ENCODE measurements at regions not wholly inside any gene's neighbourhood (a gene's known extent, or its start where the extent isn't known, plus 50 kb on each side); places are given as distances from the start of the nearest gene placed in this dataset.

- no peaks in the 10 kb centered on the region for H3K27me3 ChIP-seq
- no peak for ATAC-seq
- H3K4me1 ChIP-seq = no peaks in the 10 kb centered on the region
- H3K4me3 ChIP-seq = no peak overlapping the region
- FAIRE-seq = no peak
- no peaks in the 10 kb centered on the region for H3K9me3 ChIP-seq
- TF ChIP-seq, protein P1, sequence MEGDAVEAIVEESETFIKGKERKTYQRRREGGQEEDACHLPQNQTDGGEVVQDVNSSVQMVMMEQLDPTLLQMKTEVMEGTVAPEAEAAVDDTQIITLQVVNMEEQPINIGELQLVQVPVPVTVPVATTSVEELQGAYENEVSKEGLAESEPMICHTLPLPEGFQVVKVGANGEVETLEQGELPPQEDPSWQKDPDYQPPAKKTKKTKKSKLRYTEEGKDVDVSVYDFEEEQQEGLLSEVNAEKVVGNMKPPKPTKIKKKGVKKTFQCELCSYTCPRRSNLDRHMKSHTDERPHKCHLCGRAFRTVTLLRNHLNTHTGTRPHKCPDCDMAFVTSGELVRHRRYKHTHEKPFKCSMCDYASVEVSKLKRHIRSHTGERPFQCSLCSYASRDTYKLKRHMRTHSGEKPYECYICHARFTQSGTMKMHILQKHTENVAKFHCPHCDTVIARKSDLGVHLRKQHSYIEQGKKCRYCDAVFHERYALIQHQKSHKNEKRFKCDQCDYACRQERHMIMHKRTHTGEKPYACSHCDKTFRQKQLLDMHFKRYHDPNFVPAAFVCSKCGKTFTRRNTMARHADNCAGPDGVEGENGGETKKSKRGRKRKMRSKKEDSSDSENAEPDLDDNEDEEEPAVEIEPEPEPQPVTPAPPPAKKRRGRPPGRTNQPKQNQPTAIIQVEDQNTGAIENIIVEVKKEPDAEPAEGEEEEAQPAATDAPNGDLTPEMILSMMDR (IDR thresholded peaks at IDR 0.05) = no peak
- 75 to 79% methylated on average over 4 of the region's 4 CpGs for WGBS, 2 donors
- no peak overlapping the region for H3K27ac ChIP-seq
- H3K36me3 ChIP-seq = no peaks in the 10 kb centered on the region
- intact Hi-C loops (cut with DNase I) = no loop called here
- DNase-seq = no peak
Observed at GRCh38 chr9:2354216-2354615, 267.4 kb upstream of the VLDLR start.

- FAIRE-seq = no peak
- DNase-seq = no peak
- Histone ChIP-seq H3K4me1 (no peaks in the 10 kb centered on the region), H3K9me3 (no peaks in the 10 kb centered on the region), H3K4me3 (no peak overlapping the region), H3K27ac (no peak overlapping the region), H3K36me3 (no peaks in the 10 kb centered on the region), H3K27me3 (no peaks in the 10 kb centered on the region)
- TF ChIP-seq, protein P1 (IDR thresholded peaks at IDR 0.05) = no peak
- intact Hi-C loops (cut with DNase I) = no loop called here
- ATAC-seq = no peak
- 75 to 76% methylated on average over 8 of the region's 8 CpGs for WGBS, 2 donors
Observed at GRCh38 chr9:2354856-2355696, 266.5 kb upstream of the VLDLR start.

- DNase-seq (no peak), ATAC-seq (no peak), FAIRE-seq (no peak)
- H3K4me3 ChIP-seq = no peak overlapping the region
- H3K4me1 ChIP-seq = no peaks in the 10 kb centered on the region
- H3K27me3 ChIP-seq = no peaks in the 10 kb centered on the region
- 44 to 52% methylated on average over 7 of the region's 7 CpGs for WGBS, 2 donors
- no peaks in the 10 kb centered on the region for H3K36me3 ChIP-seq
- TF ChIP-seq, protein P1 (IDR thresholded peaks at IDR 0.05) = no peak
- intact Hi-C loops (cut with DNase I) = no loop called here
- H3K9me3 ChIP-seq = no peaks in the 10 kb centered on the region
- no peak overlapping the region for H3K27ac ChIP-seq
Observed at GRCh38 chr9:2355697-2355983, 265.9 kb upstream of the VLDLR start.

GRCh38 chr9:2356041-2356790, 265.4 kb upstream of the VLDLR start:
- H3K9me3 ChIP-seq = no peaks in the 10 kb centered on the region
- TF ChIP-seq, protein P1 (IDR thresholded peaks at IDR 0.05) = no peak
- intact Hi-C loops (cut with DNase I) = no loop called here
- no peaks in the 10 kb centered on the region for H3K36me3 ChIP-seq
- H3K4me3 ChIP-seq = no peak overlapping the region
- FAIRE-seq (no peak), DNase-seq (no peak), ATAC-seq (no peak)
- H3K27ac ChIP-seq = no peak overlapping the region
- 75 to 80% methylated on average over 8 of the region's 8 CpGs for WGBS, 2 donors
- H3K27me3 ChIP-seq = no peaks in the 10 kb centered on the region
- no peaks in the 10 kb centered on the region for H3K4me1 ChIP-seq

Data from pancreas (tissue), 10 donors.